Large intestine (tissue), 3 donors: ENCODE measurements at regions not wholly inside any gene's neighbourhood (a gene's known extent, or its start where the extent isn't known, plus 50 kb on each side); places are given as distances from the start of the nearest gene placed in this dataset.
"Not testable (repeated sequence)": the region's sequence is repeated elsewhere in the genome, so short reads cannot be mapped to it uniquely, and the experiment has no call there.

Source experiments
- DNase-seq, 2 donors: peaks; one replicate each; pipeline versions ENCODE4 v3.0.0 to v3.0.0-alpha.2; 2013
- H3K27ac ChIP-seq: one replicate; pipeline ENCODE4 v1.5.1; 2013; ENCODE audit warnings: low read length
- H3K27me3 ChIP-seq: 2 replicates; pipeline ENCODE4 v1.6.1; 2013; ENCODE audit warnings: low read length; ENCODE audit not compliant: control insufficient read depth, insufficient read depth
- H3K36me3 ChIP-seq: 2 replicates; pipeline ENCODE4 v1.6.1; 2013; ENCODE audit warnings: low read length; ENCODE audit not compliant: control insufficient read depth, insufficient read depth
- H3K4me1 ChIP-seq: one replicate; pipeline ENCODE4 v1.6.1; 2013; ENCODE audit warnings: low read length; ENCODE audit not compliant: control insufficient read depth, insufficient read depth
- H3K4me3 ChIP-seq: one replicate; pipeline ENCODE4 v1.5.1; 2013; ENCODE audit warnings: low read length
- H3K9me3 ChIP-seq: one replicate; pipeline ENCODE4 v1.6.1; 2013; ENCODE audit warnings: mild to moderate bottlenecking, low read depth, low read length, moderate library complexity; ENCODE audit not compliant: control insufficient read depth
- WGBS: methylation state at CpG from one replicate; pipeline ENCODE4 v1.1.5; 2013; ENCODE audit warnings: low lambda C conversion rate; ENCODE audit not compliant: insufficient coverage; 5-methylcytosine and 5-hydroxymethylcytosine counted together

- Histone ChIP-seq H3K9me3 (no peaks in the 10 kb centered on the region), H3K4me1 (no peaks in the 10 kb centered on the region), H3K27me3 (no peaks in the 10 kb centered on the region), H3K4me3 (no peak overlapping the region), H3K27ac (peak overlapping the region; percentile 46), H3K36me3 (no peaks in the 10 kb centered on the region)
- DNase-seq, result peak in 1 of 2 donors; percentile 20
- WGBS, result 40% methylated on average over 1 of the region's 21 CpGs
Measured at GRCh38 chr14:61147831-61148549, 133.1 kb downstream of the TMEM30B start.

GRCh38 chr14:61147381-61147821, 133.7 kb downstream of the TMEM30B start:
- Histone ChIP-seq H3K27me3 (no peaks in the 10 kb centered on the region), H3K27ac (peak overlapping the region; percentile 46)

GRCh38 chr14:61146899-61147298, 134.2 kb downstream of the TMEM30B start:
- no CpG with 5 or more reads among the region's 1 CpG for WGBS
- Histone ChIP-seq H3K36me3 (no peaks in the 10 kb centered on the region), H3K4me1 (no peaks in the 10 kb centered on the region), H3K27ac (peak overlapping the region; percentile 8), H3K27me3 (no peaks in the 10 kb centered on the region), H3K9me3 (no peaks in the 10 kb centered on the region), H3K4me3 (no peak overlapping the region)
- no peak for DNase-seq

More at GRCh38 chr14:61147381-61147821, 133.7 kb downstream of the TMEM30B start:
- H3K9me3 ChIP-seq, result no peaks in the 10 kb centered on the region
- DNase-seq, result peak in 1 of 2 donors; percentile 14
- no peaks in the 10 kb centered on the region for H3K36me3 ChIP-seq
- 89% methylated on average over 2 of the region's 7 CpGs for WGBS
- H3K4me1 ChIP-seq, result no peaks in the 10 kb centered on the region
- no peak overlapping the region for H3K4me3 ChIP-seq

GRCh38 chr14:61145903-61146481, 135.1 kb downstream of the TMEM30B start:
- H3K27ac ChIP-seq, result peak overlapping the region; percentile 64
- no CpG with 5 or more reads among the region's 7 CpGs for WGBS
- no peaks in the 10 kb centered on the region for H3K27me3 ChIP-seq
- H3K9me3 ChIP-seq, result no peaks in the 10 kb centered on the region
- no peak for DNase-seq
- no peaks in the 10 kb centered on the region for H3K36me3 ChIP-seq
- no peaks in the 10 kb centered on the region for H3K4me1 ChIP-seq
- H3K4me3 ChIP-seq, result no peak overlapping the region

- Histone ChIP-seq H3K27me3 (no peaks in the 10 kb centered on the region), H3K4me1 (no peaks in the 10 kb centered on the region), H3K27ac (peak overlapping the region; percentile 64), H3K4me3 (no peak overlapping the region), H3K36me3 (no peaks in the 10 kb centered on the region), H3K9me3 (no peaks in the 10 kb centered on the region)
- peak in 1 of 2 donors; percentile 39 for DNase-seq
- no CpG with 5 or more reads among the region's 8 CpGs for WGBS
Measured at GRCh38 chr14:61145034-61145902, 135.9 kb downstream of the TMEM30B start.

GRCh38 chr14:61144117-61145033, 136.8 kb downstream of the TMEM30B start:
- H3K4me3 ChIP-seq, DNase-seq, H3K4me1 ChIP-seq, H3K9me3 ChIP-seq, H3K36me3 ChIP-seq, H3K27me3 ChIP-seq: not testable (repeated sequence)
- no CpG with 5 or more reads among the region's 7 CpGs for WGBS
- peak overlapping the region; percentile 48 for H3K27ac ChIP-seq

GRCh38 chr14:61140872-61141271, 140.3 kb downstream of the TMEM30B start:
- no peak for DNase-seq
- Histone ChIP-seq H3K4me3 (no peak overlapping the region), H3K27ac (no peak overlapping the region), H3K9me3 (no peaks in the 10 kb centered on the region), H3K36me3 (no peaks in the 10 kb centered on the region), H3K4me1 (no peaks in the 10 kb centered on the region), H3K27me3 (no peaks in the 10 kb centered on the region)

GRCh38 chr14:61140271-61140670, 140.9 kb downstream of the TMEM30B start:
- no peak for DNase-seq
- H3K9me3 ChIP-seq, result no peaks in the 10 kb centered on the region
- no peak overlapping the region for H3K27ac ChIP-seq
- no peaks in the 10 kb centered on the region for H3K36me3 ChIP-seq
- WGBS, result no CpG with 5 or more reads among the region's 3 CpGs
- no peaks in the 10 kb centered on the region for H3K4me1 ChIP-seq
- H3K27me3 ChIP-seq, result no peaks in the 10 kb centered on the region
- H3K4me3 ChIP-seq, result no peak overlapping the region

- Histone ChIP-seq H3K9me3 (no peaks in the 10 kb centered on the region), H3K27ac (no peak overlapping the region), H3K27me3 (no peaks in the 10 kb centered on the region), H3K4me1 (no peaks in the 10 kb centered on the region), H3K4me3 (no peak overlapping the region), H3K36me3 (no peaks in the 10 kb centered on the region)
- WGBS, result 83% methylated on average over 1 of the region's 2 CpGs
- DNase-seq, result no peak
Measured at GRCh38 chr14:61139006-61139599, 142.0 kb downstream of the TMEM30B start.
